ENCODE measurements at regions not wholly inside any gene's neighbourhood (a gene's known extent, or its start where the extent isn't known, plus 50 kb on each side); places are given as distances from the start of the nearest gene placed in this dataset.

GRCh38 chr17:71878998-71879397 is 241.8 kb upstream of the SOX9 start:
- Histone ChIP-seq H3K27ac (ENCODE audit: insufficient read depth, low read length) (no peak overlapping the region), H3K36me3 (ENCODE audit: control insufficient read depth, insufficient read depth, low read length) (no peaks in the 10 kb centered on the region), H3K14ac (replicated peaks; ENCODE audit: low read depth, low read length) (no peak overlapping the region), H3K9me1 (ENCODE audit: insufficient read depth, low read length) (no peaks in the 10 kb centered on the region), H3K27me3 (ENCODE audit: control insufficient read depth, insufficient read depth, low read length) (no peaks in the 10 kb centered on the region), H2BK120ac (ENCODE audit: low read depth, low read length) (no peak overlapping the region), H3K9ac (ENCODE audit: low read depth, low read length) (no peak overlapping the region), H3K4me2 (ENCODE audit: low read depth, low read length) (no peak overlapping the region), H4K91ac (ENCODE audit: insufficient read depth, low read depth, low read length) (no peak overlapping the region), H2AFZ (replicated peaks; ENCODE audit: low read length, poor library complexity) (no peak overlapping the region), H3K9me3 (ENCODE audit: control insufficient read depth, insufficient read depth, low read length) (no peaks in the 10 kb centered on the region), H3K4me1 (ENCODE audit: control insufficient read depth, insufficient read depth, low read length) (no peaks in the 10 kb centered on the region), H3K4ac (ENCODE audit: low read depth, low read length) (no peak overlapping the region), H2BK20ac (ENCODE audit: low read depth, low read length) (no peak overlapping the region), H2AK5ac (ENCODE audit: low read depth, low read length) (no peak overlapping the region), H4K8ac (ENCODE audit: low read depth in 2 of 2, low read length in 2 of 2) (no peak overlapping the region), H3K23ac (ENCODE audit: low read depth, low read length) (no peak overlapping the region), H3K79me1 (ENCODE audit: low read depth in 1 of 2, low read length in 2 of 2) (no peaks in the 10 kb centered on the region), H3K18ac (ENCODE audit: low read depth, low read length) (no peak overlapping the region), H3K56ac (ENCODE audit: extremely low read depth, insufficient read depth, low read length) (no peak overlapping the region), H4K5ac (ENCODE audit: low read depth, low read length) (no peak overlapping the region), H2BK5ac (ENCODE audit: low read depth, low read length, poor library complexity, severe bottlenecking) (no peak overlapping the region), H4K20me1 (ENCODE audit: insufficient read depth, low read length) (no peaks in the 10 kb centered on the region), H3K4me3 (ENCODE audit: insufficient read depth, low read depth, low read length) (no peak overlapping the region), H2AK9ac (replicated peaks; ENCODE audit: low read depth, low read length, poor library complexity) (no peak overlapping the region), H2BK15ac (ENCODE audit: low read depth, low read length) (no peak overlapping the region)
- DNase-seq (no peak), ATAC-seq (ENCODE audit: low read depth) (no peak)
- dilution Hi-C loops (cut with HindIII; ENCODE audit: low sequenced_read_pairs, unreplicated experiment), result no loop called here
- POLR2A ChIA-PET (ENCODE audit: unreplicated experiment), result no interaction called here
- CTCF ChIA-PET, result interaction anchor here (0.7 kb wide), 1 partner anchor 656 kb away, joined by 3 read pairs; no protein-coding TSS in a partner anchor
- no TSS peak for BruUV-seq (replicated peaks)
- intact Hi-C loops (cut with micrococcal nuclease), result no loop called here
- no CpG with 5 or more reads among the region's 4 CpGs for WGBS, 2 experiments (ENCODE audit: extremely low coverage in 2 of 2, insufficient read length in 1 of 2)
- TF ChIP-seq MXI1 (IDR thresholded peaks at IDR 0.05; ENCODE audit: borderline replicate concordance, low read depth, low read length), result no peak
- TF ChIP-seq MAFK (IDR thresholded peaks at IDR 0.05; ENCODE audit: low read depth, low read length), result peak; percentile 72
- TF ChIP-seq RCOR1 (IDR thresholded peaks at IDR 0.05; ENCODE audit: insufficient replicate concordance, low read length), result no peak
- TF ChIP-seq SMC3 (IDR thresholded peaks at IDR 0.05; ENCODE audit: low read depth, low read length), result no peak
- in situ Hi-C loops (cut with MboI; ENCODE audit: low sequenced_read_pairs), result no loop called here

Data from IMR-90 (cell line).